Pancreas (tissue), 10 donors: ENCODE measurements at regions not wholly inside any gene's neighbourhood (a gene's known extent, or its start where the extent isn't known, plus 50 kb on each side); places are given as distances from the start of the nearest gene placed in this dataset.

Experiments
- ATAC-seq, 4 donors: fragments of 200-7000 bp; cut with Tn5 transposase; one replicate each; pipeline versions ENCODE4 v1.8.0 to v1.9.1; 2020; ENCODE audit warnings: mild to moderate bottlenecking in 4 of 4, moderate library complexity in 4 of 4
- DNase-seq, 6 donors: peaks; one replicate each; pipeline ENCODE4 v3.0.0-alpha.2; 2020
- FAIRE-seq: peaks from 2 replicates; lab custom pipeline; 2012; peaks lifted over from hg19 to GRCh38; lab: Jason Lieb, UNC
- H3K27ac ChIP-seq, 4 donors: fragments of 200-600 bp; sonication (generic); 1 replicate in 3 of 4; 2 replicates in 1 of 4; pipeline versions ENCODE4 v1.5.0 to v1.8.0; 2020
- H3K27me3 ChIP-seq, 4 donors: fragments of 200-600 bp; one replicate each; pipeline ENCODE4 v1.8.0; 2021
- H3K36me3 ChIP-seq, 3 donors: fragments of 200-600 bp; sonication (generic) in 1 of 3; one replicate each; pipeline versions ENCODE4 v1.5.0 to v1.8.0; 2020 to 2021
- H3K4me1 ChIP-seq, 3 donors: fragments of 200-600 bp; one replicate each; pipeline ENCODE4 v1.8.0; 2021
- H3K4me3 ChIP-seq, 4 donors: fragments of 200-600 bp; sonication (generic) in 2 of 4; one replicate each; pipeline versions ENCODE4 v1.5.0 to v1.8.0; 2020 to 2021
- H3K9me3 ChIP-seq, 4 donors: fragments of 200-600 bp; one replicate each; pipeline ENCODE4 v1.8.0; 2021
- CTCF ChIP-seq, 4 donors: fragments of 200-600 bp; sonication (generic) in 3 of 4; IDR thresholded peaks; one replicate each; pipeline versions ENCODE4 v1.5.0 to v1.8.0; 2021; ENCODE audit warnings: antibody characterized with exemption in 4 of 4
- WGBS, 2 donors: extraction: QIAGEN DNeasy Blood & Tissue Kit; methylation state at CpG; one replicate each; pipeline ENCODE4 v1.1.7; 2013; 5-methylcytosine and 5-hydroxymethylcytosine counted together
- intact Hi-C, 3 donors: fragments of 100-400 bp; cut with DNase I; formaldehyde crosslinking; loops; one replicate each; pipeline versions ENCODE4 v1.11.1 to v1.14.2; 2022
- donor health status: healthy with polysubstance abuse.
- donor health status: DM: no; HTN: no; CAD: no; lungs with moderate emphysema.
- donor health status: DM: no; HTN: no; CAD: no.
- donor health status: control.
- donor health status: control.
- donor health status: Bipolar disorder and iron deficiency.
- donor health status: DM: yes; HTN: yes; CAD: no.
- donor health status: DM: no; HTN: no; CAD: no.
- donor health status: DM: no; HTN: no; CAD: no.
- donor health status: DM: yes; HTN: yes; CAD: no.

GRCh38 chr10:128483216-128483615, 357.0 kb upstream of the MKI67 start:
- TF ChIP-seq CTCF (IDR thresholded peaks at IDR 0.05) = no peak
- WGBS, 2 donors = 71 to 85% methylated on average over 16 of the region's 16 CpGs
- no peak overlapping the region for H3K27ac ChIP-seq
- ATAC-seq = no peak
- no peaks in the 10 kb centered on the region for H3K9me3 ChIP-seq
- no peak for FAIRE-seq
- intact Hi-C loops = no loop called here
- no peaks in the 10 kb centered on the region for H3K27me3 ChIP-seq
- H3K36me3 ChIP-seq = no peaks in the 10 kb centered on the region
- no peaks in the 10 kb centered on the region for H3K4me1 ChIP-seq
- DNase-seq = peak in 1 of 6 donors; percentile 41
- no peak overlapping the region for H3K4me3 ChIP-seq

GRCh38 chr10:128484041-128484440, 357.8 kb upstream of the MKI67 start:
- 89 to 95% methylated on average over 5 of the region's 5 CpGs for WGBS, 2 donors
- FAIRE-seq (no peak), DNase-seq (no peak), ATAC-seq (no peak)
- no peaks in the 10 kb centered on the region for H3K36me3 ChIP-seq
- no peaks in the 10 kb centered on the region for H3K4me1 ChIP-seq
- no peaks in the 10 kb centered on the region for H3K9me3 ChIP-seq
- intact Hi-C loops = no loop called here
- H3K27me3 ChIP-seq = no peaks in the 10 kb centered on the region
- no peak overlapping the region for H3K4me3 ChIP-seq
- no peak for TF ChIP-seq CTCF (IDR thresholded peaks at IDR 0.05)
- no peak overlapping the region for H3K27ac ChIP-seq

- WGBS, 2 donors = 48 to 61% methylated on average over 7 of the region's 7 CpGs
- Histone ChIP-seq H3K9me3 (no peaks in the 10 kb centered on the region), H3K4me3 (no peak overlapping the region), H3K4me1 (no peaks in the 10 kb centered on the region), H3K27me3 (no peaks in the 10 kb centered on the region), H3K36me3 (no peaks in the 10 kb centered on the region), H3K27ac (no peak overlapping the region)
- ATAC-seq (no peak), DNase-seq (no peak), FAIRE-seq (no peak)
- intact Hi-C loops = no loop called here
- TF ChIP-seq CTCF (IDR thresholded peaks at IDR 0.05) = no peak
Measured at GRCh38 chr10:128485701-128486235, 359.5 kb upstream of the MKI67 start.

- H3K27me3 ChIP-seq = no peaks in the 10 kb centered on the region
- WGBS, 2 donors = 75 to 81% methylated on average over 16 of the region's 16 CpGs
- H3K4me1 ChIP-seq = no peaks in the 10 kb centered on the region
- no peak overlapping the region for H3K27ac ChIP-seq
- H3K4me3 ChIP-seq = no peak overlapping the region
- no peak for TF ChIP-seq CTCF (IDR thresholded peaks at IDR 0.05)
- intact Hi-C loops = no loop called here
- no peak for ATAC-seq
- no peaks in the 10 kb centered on the region for H3K36me3 ChIP-seq
- no peaks in the 10 kb centered on the region for H3K9me3 ChIP-seq
- no peak for FAIRE-seq
- DNase-seq = no peak
Measured at GRCh38 chr10:128487517-128487916, 361.3 kb upstream of the MKI67 start.

- DNase-seq = no peak
- H3K9me3 ChIP-seq = no peaks in the 10 kb centered on the region
- H3K27ac ChIP-seq = no peak overlapping the region
- intact Hi-C loops = no loop called here
- TF ChIP-seq CTCF (IDR thresholded peaks at IDR 0.05) = no peak
- H3K27me3 ChIP-seq = no peaks in the 10 kb centered on the region
- no peaks in the 10 kb centered on the region for H3K4me1 ChIP-seq
- ATAC-seq = no peak
- H3K4me3 ChIP-seq = no peak overlapping the region
- H3K36me3 ChIP-seq = no peaks in the 10 kb centered on the region
- 75 to 83% methylated on average over 13 of the region's 13 CpGs for WGBS, 2 donors
- FAIRE-seq = no peak
Measured at GRCh38 chr10:128489324-128490247, 363.4 kb upstream of the MKI67 start.
